ENCODE measurements at regions not wholly inside any gene's neighbourhood (a gene's known extent, or its start where the extent isn't known, plus 50 kb on each side); places are given as distances from the start of the nearest gene placed in this dataset.

DNA sequence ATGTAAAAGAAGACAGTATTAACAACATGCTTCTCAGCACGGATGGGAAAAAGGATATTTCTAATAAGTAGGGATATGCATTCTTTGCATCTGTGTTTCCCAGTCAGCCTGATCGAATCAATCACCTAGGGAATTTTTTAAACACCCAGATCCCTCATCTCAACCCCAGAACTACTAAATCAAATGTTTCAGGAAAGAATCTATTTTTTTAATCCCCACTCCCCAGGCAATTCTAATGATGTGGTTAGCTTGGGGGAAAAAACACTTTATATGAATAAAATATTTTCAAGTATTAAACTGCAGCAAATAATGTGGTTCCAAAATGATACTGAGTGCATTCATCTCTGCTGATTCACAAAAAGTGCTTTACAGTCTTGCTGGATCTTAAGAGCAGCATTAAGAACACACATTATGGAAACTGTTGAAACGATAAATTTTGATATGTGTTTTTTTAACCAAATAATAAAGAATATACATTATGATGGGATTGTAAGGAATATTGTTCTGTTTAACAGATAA is 68.7 kb upstream of the GUCY1A1 start:
- Histone ChIP-seq H3K27me3 (ENCODE audit: control insufficient read depth, extremely low read depth, insufficient read depth, low read length) (no peaks in the 10 kb centered on the region), H3K27ac (ENCODE audit: control insufficient read depth, insufficient read depth, low read length) (no peak overlapping the region), H4K20me1 (ENCODE audit: control insufficient read depth, extremely low read depth, insufficient read depth, low read length) (no peaks in the 10 kb centered on the region), H3K4me1 (ENCODE audit: control insufficient read depth, extremely low read depth, insufficient read depth, low read length) (peaks cover 9% of the 10 kb centered on the region), H3K9ac (ENCODE audit: control insufficient read depth, extremely low read depth, insufficient read depth, low read length) (no peak overlapping the region), H3K36me3 (ENCODE audit: control insufficient read depth in 2 of 2, extremely low read depth in 1 of 2, insufficient read depth in 2 of 2, low read length in 2 of 2) (no peaks in the 10 kb centered on the region), H3K79me2 (ENCODE audit: control insufficient read depth, insufficient read depth, low read length) (no peaks in the 10 kb centered on the region), H3K4me3 (ENCODE audit: control insufficient read depth in 2 of 3, extremely low read depth in 1 of 3, insufficient read depth in 2 of 3, low read depth in 1 of 3, low read length in 3 of 3) (no peak overlapping the region), H2AFZ (ENCODE audit: control insufficient read depth, low read length) (no peak overlapping the region), H3K9me1 (ENCODE audit: control insufficient read depth, extremely low read depth, insufficient read depth, low read length) (no peaks in the 10 kb centered on the region), H3K4me2 (ENCODE audit: control insufficient read depth, extremely low read depth, insufficient read depth, low read depth, low read length) (no peak overlapping the region), H3K9me3 (ENCODE audit: control insufficient read depth, low read depth, low read length) (no peaks in the 10 kb centered on the region)
- dilution Hi-C loops (cut with MboI; ENCODE audit: extremely low pct_ligation_motif_present, low sequenced_read_pairs): no loop called here
- DNase-seq (ENCODE audit: low read depth, low spot score): no peak
- TF ChIP-seq, protein P1, sequence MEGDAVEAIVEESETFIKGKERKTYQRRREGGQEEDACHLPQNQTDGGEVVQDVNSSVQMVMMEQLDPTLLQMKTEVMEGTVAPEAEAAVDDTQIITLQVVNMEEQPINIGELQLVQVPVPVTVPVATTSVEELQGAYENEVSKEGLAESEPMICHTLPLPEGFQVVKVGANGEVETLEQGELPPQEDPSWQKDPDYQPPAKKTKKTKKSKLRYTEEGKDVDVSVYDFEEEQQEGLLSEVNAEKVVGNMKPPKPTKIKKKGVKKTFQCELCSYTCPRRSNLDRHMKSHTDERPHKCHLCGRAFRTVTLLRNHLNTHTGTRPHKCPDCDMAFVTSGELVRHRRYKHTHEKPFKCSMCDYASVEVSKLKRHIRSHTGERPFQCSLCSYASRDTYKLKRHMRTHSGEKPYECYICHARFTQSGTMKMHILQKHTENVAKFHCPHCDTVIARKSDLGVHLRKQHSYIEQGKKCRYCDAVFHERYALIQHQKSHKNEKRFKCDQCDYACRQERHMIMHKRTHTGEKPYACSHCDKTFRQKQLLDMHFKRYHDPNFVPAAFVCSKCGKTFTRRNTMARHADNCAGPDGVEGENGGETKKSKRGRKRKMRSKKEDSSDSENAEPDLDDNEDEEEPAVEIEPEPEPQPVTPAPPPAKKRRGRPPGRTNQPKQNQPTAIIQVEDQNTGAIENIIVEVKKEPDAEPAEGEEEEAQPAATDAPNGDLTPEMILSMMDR (optimal IDR thresholded peaks at IDR 0.05 in 1 of 3, IDR thresholded peaks at IDR 0.05 in 1 of 3, conservative IDR thresholded peaks at IDR 0.05 in 1 of 3; ENCODE audit: extremely low read depth in 1 of 3, insufficient read depth in 2 of 3, low read length in 3 of 3): no peak
- no peak for TF ChIP-seq EZH2 (IDR thresholded peaks at IDR 0.05; ENCODE audit: low read length)
- no peak for FAIRE-seq

DNA sequence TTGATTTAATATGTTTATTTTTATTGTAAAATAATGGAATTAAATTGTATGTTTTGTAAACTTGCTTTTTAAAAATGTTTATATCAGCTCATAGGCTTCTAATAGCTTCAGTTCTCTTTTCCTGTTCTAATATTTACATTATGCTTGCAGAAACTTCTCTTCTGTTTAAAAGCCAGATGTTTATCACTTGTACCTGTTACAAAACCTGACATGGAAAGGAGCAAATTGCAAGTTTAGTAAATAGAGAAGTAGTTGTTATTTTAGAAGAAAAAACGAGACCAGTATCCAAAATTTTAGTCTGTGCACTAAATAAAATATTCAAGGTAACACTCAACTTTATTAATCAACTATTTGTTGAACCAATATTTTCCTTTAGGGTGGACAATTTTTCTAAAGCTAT is 69.4 kb upstream of the GUCY1A1 start:
- H3K79me2 ChIP-seq (ENCODE audit: control insufficient read depth, insufficient read depth, low read length): no peaks in the 10 kb centered on the region
- no peaks in the 10 kb centered on the region for H3K9me1 ChIP-seq (ENCODE audit: control insufficient read depth, extremely low read depth, insufficient read depth, low read length)
- DNase-seq (ENCODE audit: low read depth, low spot score): no peak
- dilution Hi-C loops (cut with MboI; ENCODE audit: extremely low pct_ligation_motif_present, low sequenced_read_pairs): no loop called here
- H2AFZ ChIP-seq (ENCODE audit: control insufficient read depth, low read length): no peak overlapping the region
- no peak for FAIRE-seq
- TF ChIP-seq, protein P1 (optimal IDR thresholded peaks at IDR 0.05 in 1 of 3, IDR thresholded peaks at IDR 0.05 in 1 of 3, conservative IDR thresholded peaks at IDR 0.05 in 1 of 3; ENCODE audit: extremely low read depth in 1 of 3, insufficient read depth in 2 of 3, low read length in 3 of 3): no peak
- no peak for TF ChIP-seq EZH2 (IDR thresholded peaks at IDR 0.05; ENCODE audit: low read length)
- no peaks in the 10 kb centered on the region for H3K36me3 ChIP-seq (ENCODE audit: control insufficient read depth in 2 of 2, extremely low read depth in 1 of 2, insufficient read depth in 2 of 2, low read length in 2 of 2)
- H3K9me3 ChIP-seq (ENCODE audit: control insufficient read depth, low read depth, low read length): no peaks in the 10 kb centered on the region
- H3K27ac ChIP-seq (ENCODE audit: control insufficient read depth, insufficient read depth, low read length): no peak overlapping the region
- no peak overlapping the region for H3K9ac ChIP-seq (ENCODE audit: control insufficient read depth, extremely low read depth, insufficient read depth, low read length)
- peaks cover 2% of the 10 kb centered on the region for H3K4me1 ChIP-seq (ENCODE audit: control insufficient read depth, extremely low read depth, insufficient read depth, low read length)
- H3K27me3 ChIP-seq (ENCODE audit: control insufficient read depth, extremely low read depth, insufficient read depth, low read length): no peaks in the 10 kb centered on the region
- no peaks in the 10 kb centered on the region for H4K20me1 ChIP-seq (ENCODE audit: control insufficient read depth, extremely low read depth, insufficient read depth, low read length)
- H3K4me3 ChIP-seq (ENCODE audit: control insufficient read depth in 2 of 3, extremely low read depth in 1 of 3, insufficient read depth in 2 of 3, low read depth in 1 of 3, low read length in 3 of 3): no peak overlapping the region
- H3K4me2 ChIP-seq (ENCODE audit: control insufficient read depth, extremely low read depth, insufficient read depth, low read depth, low read length): no peak overlapping the region
